Esophagus muscularis mucosa (tissue), 4 donors: ENCODE measurements at regions not wholly inside any gene's neighbourhood (a gene's known extent, or its start where the extent isn't known, plus 50 kb on each side); places are given as distances from the start of the nearest gene placed in this dataset.

ENCODE experiments used
- DNase-seq: peaks from one replicate; pipeline ENCODE4 v3.0.0-alpha.2; 2017; ENCODE audit errors: extremely low spot score
- H3K27ac ChIP-seq, 4 donors: fragments of 200-600 bp; sonication (generic); replicated peaks in 1 of 4; 1 replicate in 3 of 4; 2 replicates in 1 of 4; pipeline ENCODE4 v1.5.1; 2016 to 2019; ENCODE audit warnings: mild to moderate bottlenecking in 1 of 4
- H3K27me3 ChIP-seq, 4 donors: fragments of 200-600 bp; sonication (generic); one replicate each; pipeline versions ENCODE4 v1.5.1 to v1.6.0; 2016 to 2019
- H3K36me3 ChIP-seq, 4 donors: fragments of 200-600 bp; sonication (generic); one replicate each; pipeline ENCODE4 v1.5.1; 2016 to 2019
- H3K4me1 ChIP-seq, 4 donors: fragments of 200-600 bp; sonication (generic); one replicate each; pipeline ENCODE4 v1.5.1; 2016 to 2019
- H3K4me3 ChIP-seq, 4 donors: fragments of 200-600 bp; sonication (generic); 1 replicate in 2 of 4; 2 replicates in 2 of 4; pipeline ENCODE4 v1.5.1; 2016 to 2019; ENCODE audit warnings: mild to moderate bottlenecking in 4 of 4, moderate library complexity in 1 of 4
- H3K9me3 ChIP-seq, 4 donors: fragments of 200-600 bp; sonication (generic); 1 replicate in 3 of 4; 2 replicates in 1 of 4; pipeline ENCODE4 v1.5.1; 2016 to 2019
- CTCF ChIP-seq, 3 experiments: fragments of 200-600 bp in 2 of 3; fragments of 450-650 bp in 1 of 3; sonication (generic) in 2 of 3; IDR thresholded peaks; one replicate each; pipeline ENCODE4 v1.5.1; 2017 to 2019; ENCODE audit warnings: antibody characterized with exemption in 3 of 3, mild to moderate bottlenecking in 2 of 3, moderate library complexity in 1 of 3
- EP300 ChIP-seq: sonication (generic); formaldehyde crosslinking; IDR thresholded peaks from one replicate; pipeline ENCODE4 v1.6.1; 2017; ENCODE audit warnings: antibody characterized with exemption
- POLR2A ChIP-seq: fragments of 450-650 bp; IDR thresholded peaks from one replicate; pipeline ENCODE4 v1.6.1; 2017; ENCODE audit warnings: antibody characterized with exemption, moderate library complexity, mild to moderate bottlenecking, low read depth
- POLR2AphosphoS5 ChIP-seq, 2 donors: sonication (generic); formaldehyde crosslinking; IDR thresholded peaks; one replicate each; pipeline ENCODE4 v1.6.1; 2017; ENCODE audit warnings: antibody characterized with exemption in 2 of 2
- WGBS: methylation state at CpG from one replicate; pipeline ENCODE4 v1.1.5; 2018; 5-methylcytosine and 5-hydroxymethylcytosine counted together
- intact Hi-C: fragments of 100-400 bp; cut with DNase I; formaldehyde crosslinking; loops from one replicate; pipeline ENCODE4 v1.15.1; 2023

- TF ChIP-seq POLR2AphosphoS5 (IDR thresholded peaks at IDR 0.05) (no peak), EP300 (no peak), CTCF (IDR thresholded peaks at IDR 0.05) (no peak), POLR2A (no peak)
- DNase-seq: no peak
- no peak overlapping the region for H3K27ac ChIP-seq
- H3K4me1 ChIP-seq: no peaks in the 10 kb centered on the region
- intact Hi-C loops: loop anchor here (5.0 kb wide), 1 partner anchor 369 kb away; no protein-coding TSS in a partner anchor
- no peaks in the 10 kb centered on the region for H3K36me3 ChIP-seq
- 83% methylated on average over 1 of the region's 1 CpG for WGBS
- H3K4me3 ChIP-seq: no peak overlapping the region
- H3K9me3 ChIP-seq: peaks cover 0 to 15% (median 2%) of the 10 kb centered on the region in 4 donors
- H3K27me3 ChIP-seq: no peaks in the 10 kb centered on the region
Measured at GRCh38 chr5:118711727-118712126, 276.6 kb downstream of the DTWD2 start.

GRCh38 chr5:118705959-118706667 lies 282.2 kb downstream of the DTWD2 start:
- TF ChIP-seq POLR2A (no peak), CTCF (IDR thresholded peaks at IDR 0.05) (no peak), EP300 (no peak), POLR2AphosphoS5 (IDR thresholded peaks at IDR 0.05) (no peak)
- H3K9me3 ChIP-seq: peaks cover 0 to 18% (median 11%) of the 10 kb centered on the region in 4 donors
- H3K4me1 ChIP-seq: no peaks in the 10 kb centered on the region
- WGBS: 69% methylated on average over 4 of the region's 4 CpGs
- no peak overlapping the region for H3K4me3 ChIP-seq
- H3K27me3 ChIP-seq: no peaks in the 10 kb centered on the region
- no peak overlapping the region for H3K27ac ChIP-seq
- intact Hi-C loops: no loop called here
- DNase-seq: no peak
- no peaks in the 10 kb centered on the region for H3K36me3 ChIP-seq

GRCh38 chr5:118703241-118703640 lies 285.1 kb downstream of the DTWD2 start:
- TF ChIP-seq CTCF (IDR thresholded peaks at IDR 0.05) (no peak), EP300 (no peak), POLR2AphosphoS5 (IDR thresholded peaks at IDR 0.05) (no peak), POLR2A (no peak)
- DNase-seq: no peak
- Histone ChIP-seq H3K27me3 (no peaks in the 10 kb centered on the region), H3K27ac (no peak overlapping the region), H3K9me3 (peaks cover 0 to 18% (median 11%) of the 10 kb centered on the region in 4 donors), H3K4me1 (no peaks in the 10 kb centered on the region), H3K36me3 (no peaks in the 10 kb centered on the region), H3K4me3 (no peak overlapping the region)
- WGBS: 88% methylated on average over 2 of the region's 2 CpGs
- intact Hi-C loops: no loop called here

GRCh38 chr5:118701791-118702190 lies 286.6 kb downstream of the DTWD2 start:
- no peak overlapping the region for H3K4me3 ChIP-seq
- intact Hi-C loops: no loop called here
- no peak overlapping the region for H3K27ac ChIP-seq
- peaks cover 0 to 14% (median 11%) of the 10 kb centered on the region in 4 donors for H3K9me3 ChIP-seq
- H3K27me3 ChIP-seq: no peaks in the 10 kb centered on the region
- H3K4me1 ChIP-seq: no peaks in the 10 kb centered on the region
- TF ChIP-seq POLR2A (no peak), POLR2AphosphoS5 (IDR thresholded peaks at IDR 0.05) (no peak), CTCF (IDR thresholded peaks at IDR 0.05) (no peak), EP300 (no peak)
- no peaks in the 10 kb centered on the region for H3K36me3 ChIP-seq
- no peak for DNase-seq

- intact Hi-C loops: no loop called here
- no peaks in the 10 kb centered on the region for H3K4me1 ChIP-seq
- no peak overlapping the region for H3K4me3 ChIP-seq
- no peak for DNase-seq
- H3K27ac ChIP-seq: no peak overlapping the region
- no peaks in the 10 kb centered on the region for H3K36me3 ChIP-seq
- peaks cover 0 to 14% (median 11%) of the 10 kb centered on the region in 4 donors for H3K9me3 ChIP-seq
- no peak for TF ChIP-seq EP300
- no peaks in the 10 kb centered on the region for H3K27me3 ChIP-seq
- 45% methylated on average over 2 of the region's 2 CpGs for WGBS
Measured at GRCh38 chr5:118700510-118700909, 287.8 kb downstream of the DTWD2 start.
